ENCODE measurements at regions not wholly inside any gene's neighbourhood (a gene's known extent, or its start where the extent isn't known, plus 50 kb on each side); places are given as distances from the start of the nearest gene placed in this dataset.

DNA sequence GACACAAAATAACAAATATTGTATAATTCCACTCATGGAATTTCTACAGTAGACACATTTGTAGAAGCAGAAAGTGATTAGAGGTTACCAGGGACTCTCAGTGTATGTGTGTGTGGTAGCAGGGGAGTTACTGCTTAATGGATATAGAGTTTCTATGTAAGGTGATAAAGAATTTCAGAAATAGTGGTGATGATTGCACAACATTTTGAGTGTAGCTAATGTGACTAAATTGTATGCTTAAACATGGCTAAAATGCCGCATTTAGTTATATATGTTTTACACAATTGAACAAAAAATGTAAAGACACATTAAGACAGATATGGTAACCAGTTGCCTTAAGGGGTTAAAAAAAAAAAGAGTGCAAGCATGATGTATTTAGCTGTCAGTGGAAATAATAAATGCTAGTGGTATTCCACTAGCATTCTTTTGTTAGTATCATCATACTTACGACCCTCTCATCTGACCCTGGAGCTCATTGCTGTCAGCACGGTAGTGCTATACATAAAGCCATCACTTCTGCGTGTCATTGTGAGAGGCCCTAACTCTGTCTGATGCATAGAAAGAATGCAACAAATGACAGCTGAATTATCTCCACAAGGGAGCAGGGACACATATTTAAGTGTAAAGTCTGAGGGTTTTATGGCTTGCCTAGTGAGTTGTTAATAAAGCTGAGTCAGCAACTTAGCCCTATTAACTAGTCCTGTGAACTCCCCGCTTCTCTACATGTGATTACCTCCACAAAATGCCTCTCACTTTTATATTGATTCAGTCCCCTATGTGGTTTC, 134.1 kb upstream of the RXFP2 start:
- no peak for TF ChIP-seq POLR2A (IDR thresholded peaks at IDR 0.05)
- TF ChIP-seq, protein P1, sequence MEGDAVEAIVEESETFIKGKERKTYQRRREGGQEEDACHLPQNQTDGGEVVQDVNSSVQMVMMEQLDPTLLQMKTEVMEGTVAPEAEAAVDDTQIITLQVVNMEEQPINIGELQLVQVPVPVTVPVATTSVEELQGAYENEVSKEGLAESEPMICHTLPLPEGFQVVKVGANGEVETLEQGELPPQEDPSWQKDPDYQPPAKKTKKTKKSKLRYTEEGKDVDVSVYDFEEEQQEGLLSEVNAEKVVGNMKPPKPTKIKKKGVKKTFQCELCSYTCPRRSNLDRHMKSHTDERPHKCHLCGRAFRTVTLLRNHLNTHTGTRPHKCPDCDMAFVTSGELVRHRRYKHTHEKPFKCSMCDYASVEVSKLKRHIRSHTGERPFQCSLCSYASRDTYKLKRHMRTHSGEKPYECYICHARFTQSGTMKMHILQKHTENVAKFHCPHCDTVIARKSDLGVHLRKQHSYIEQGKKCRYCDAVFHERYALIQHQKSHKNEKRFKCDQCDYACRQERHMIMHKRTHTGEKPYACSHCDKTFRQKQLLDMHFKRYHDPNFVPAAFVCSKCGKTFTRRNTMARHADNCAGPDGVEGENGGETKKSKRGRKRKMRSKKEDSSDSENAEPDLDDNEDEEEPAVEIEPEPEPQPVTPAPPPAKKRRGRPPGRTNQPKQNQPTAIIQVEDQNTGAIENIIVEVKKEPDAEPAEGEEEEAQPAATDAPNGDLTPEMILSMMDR (IDR thresholded peaks at IDR 0.05): no peak
- TF ChIP-seq POLR2AphosphoS5 (IDR thresholded peaks at IDR 0.05): no peak

All from breast epithelium (tissue), 3 donors.